HFFc6 (cell line): ENCODE measurements at regions not wholly inside any gene's neighbourhood (a gene's known extent, or its start where the extent isn't known, plus 50 kb on each side); places are given as distances from the start of the nearest gene placed in this dataset.

Experiments
- DNase-seq: peaks from one replicate; pipeline ENCODE4 v3.0.0-alpha.2; 2018
- H3K27ac Mint-ChIP-seq: 2 replicates; pipeline ENCODE4 v1.8.0; 2020; ENCODE audit warnings: mild to moderate bottlenecking, mixed read lengths
- H3K27me3 Mint-ChIP-seq: 2 replicates; pipeline ENCODE4 v1.8.0; 2021; ENCODE audit warnings: mild to moderate bottlenecking, moderate library complexity, mixed read lengths; ENCODE audit not compliant: insufficient read depth
- H3K36me3 Mint-ChIP-seq: 2 replicates; pipeline ENCODE4 v1.8.0; 2021; ENCODE audit warnings: low read depth, mixed read lengths
- H3K4me1 Mint-ChIP-seq: 2 replicates; pipeline ENCODE4 v1.8.0; 2020; ENCODE audit warnings: low read depth, mixed read lengths
- H3K4me3 Mint-ChIP-seq: 2 replicates; pipeline ENCODE4 v1.8.0; 2020; ENCODE audit warnings: mild to moderate bottlenecking, moderate library complexity, mixed read lengths
- H3K9me3 Mint-ChIP-seq: 2 replicates; pipeline ENCODE4 v1.8.0; 2020; ENCODE audit warnings: mild to moderate bottlenecking, mixed read lengths
- TF ChIP-seq, protein P1 (sequence below): fragments of 200-600 bp; sonication (generic); IDR thresholded peaks from 2 replicates; pipeline ENCODE4 v1.5.0; 2021; ENCODE audit warnings: antibody characterized with exemption, mild to moderate bottlenecking

- H3K9me3 Mint-ChIP-seq, result no peaks in the 10 kb centered on the region
- no peak for DNase-seq
- H3K4me3 Mint-ChIP-seq, result no peak overlapping the region
- no peak overlapping the region for H3K27ac Mint-ChIP-seq
- no peaks in the 10 kb centered on the region; the same call in 1 of the 2 replicates for H3K4me1 Mint-ChIP-seq
- H3K27me3 Mint-ChIP-seq, result peaks cover 33% of the 10 kb centered on the region
- TF ChIP-seq, protein P1, sequence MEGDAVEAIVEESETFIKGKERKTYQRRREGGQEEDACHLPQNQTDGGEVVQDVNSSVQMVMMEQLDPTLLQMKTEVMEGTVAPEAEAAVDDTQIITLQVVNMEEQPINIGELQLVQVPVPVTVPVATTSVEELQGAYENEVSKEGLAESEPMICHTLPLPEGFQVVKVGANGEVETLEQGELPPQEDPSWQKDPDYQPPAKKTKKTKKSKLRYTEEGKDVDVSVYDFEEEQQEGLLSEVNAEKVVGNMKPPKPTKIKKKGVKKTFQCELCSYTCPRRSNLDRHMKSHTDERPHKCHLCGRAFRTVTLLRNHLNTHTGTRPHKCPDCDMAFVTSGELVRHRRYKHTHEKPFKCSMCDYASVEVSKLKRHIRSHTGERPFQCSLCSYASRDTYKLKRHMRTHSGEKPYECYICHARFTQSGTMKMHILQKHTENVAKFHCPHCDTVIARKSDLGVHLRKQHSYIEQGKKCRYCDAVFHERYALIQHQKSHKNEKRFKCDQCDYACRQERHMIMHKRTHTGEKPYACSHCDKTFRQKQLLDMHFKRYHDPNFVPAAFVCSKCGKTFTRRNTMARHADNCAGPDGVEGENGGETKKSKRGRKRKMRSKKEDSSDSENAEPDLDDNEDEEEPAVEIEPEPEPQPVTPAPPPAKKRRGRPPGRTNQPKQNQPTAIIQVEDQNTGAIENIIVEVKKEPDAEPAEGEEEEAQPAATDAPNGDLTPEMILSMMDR, result no peak
- no peaks in the 10 kb centered on the region for H3K36me3 Mint-ChIP-seq
Measured at GRCh38 chr22:22072169-22072836, 89.7 kb upstream of the TOP3B start.

- H3K27ac Mint-ChIP-seq, result no peak overlapping the region
- H3K4me3 Mint-ChIP-seq, result no peak overlapping the region
- no peaks in the 10 kb centered on the region; the same call in 1 of the 2 replicates for H3K4me1 Mint-ChIP-seq
- TF ChIP-seq, protein P1, result no peak
- no peak for DNase-seq
- H3K36me3 Mint-ChIP-seq, result no peaks in the 10 kb centered on the region
- H3K27me3 Mint-ChIP-seq, result peaks cover 35% of the 10 kb centered on the region
- H3K9me3 Mint-ChIP-seq, result no peaks in the 10 kb centered on the region
Measured at GRCh38 chr22:22071455-22071854, 88.9 kb upstream of the TOP3B start.

- no peak for DNase-seq
- no peaks in the 10 kb centered on the region for H3K9me3 Mint-ChIP-seq
- no peak overlapping the region for H3K27ac Mint-ChIP-seq
- H3K36me3 Mint-ChIP-seq, result no peaks in the 10 kb centered on the region
- no peak overlapping the region for H3K4me3 Mint-ChIP-seq
- H3K27me3 Mint-ChIP-seq, result peaks cover 27% of the 10 kb centered on the region
- no peaks in the 10 kb centered on the region; the same call in 1 of the 2 replicates for H3K4me1 Mint-ChIP-seq
- TF ChIP-seq, protein P1, result no peak
Measured at GRCh38 chr22:22070371-22070824, 87.8 kb upstream of the TOP3B start.

- H3K27me3 Mint-ChIP-seq, result peaks cover 26% of the 10 kb centered on the region
- no peak overlapping the region for H3K4me3 Mint-ChIP-seq
- TF ChIP-seq, protein P1, result no peak
- no peak for DNase-seq
- no peak overlapping the region for H3K27ac Mint-ChIP-seq
- H3K4me1 Mint-ChIP-seq, result no peaks in the 10 kb centered on the region
- no peaks in the 10 kb centered on the region for H3K9me3 Mint-ChIP-seq
- H3K36me3 Mint-ChIP-seq, result no peaks in the 10 kb centered on the region
Measured at GRCh38 chr22:22069450-22070370, 87.1 kb upstream of the TOP3B start.

- H3K9me3 Mint-ChIP-seq, result no peaks in the 10 kb centered on the region
- H3K36me3 Mint-ChIP-seq, result no peaks in the 10 kb centered on the region
- TF ChIP-seq, protein P1, result no peak
- DNase-seq, result no peak
- H3K27ac Mint-ChIP-seq, result no peak overlapping the region
- no peaks in the 10 kb centered on the region for H3K4me1 Mint-ChIP-seq
- H3K27me3 Mint-ChIP-seq, result peaks cover 23% of the 10 kb centered on the region
- H3K4me3 Mint-ChIP-seq, result no peak overlapping the region
Measured at GRCh38 chr22:22068657-22069056, 86.1 kb upstream of the TOP3B start.
